Testis (tissue), 2 donors: ENCODE measurements at regions not wholly inside any gene's neighbourhood (a gene's known extent, or its start where the extent isn't known, plus 50 kb on each side); places are given as distances from the start of the nearest gene placed in this dataset.

Experiments used
- CTCF ChIP-seq, 3 experiments: fragments of 450-650 bp in 2 of 3; fragments of 200-600 bp in 1 of 3; sonication (generic) in 1 of 3; IDR thresholded peaks; one replicate each; pipeline ENCODE4 v1.5.1; 2016 to 2019; ENCODE audit warnings: antibody characterized with exemption in 3 of 3, mild to moderate bottlenecking in 2 of 3, moderate library complexity in 1 of 3
- POLR2A ChIP-seq: fragments of 450-650 bp; IDR thresholded peaks from one replicate; pipeline ENCODE4 v1.6.1; 2017; ENCODE audit warnings: antibody characterized with exemption, mild to moderate bottlenecking, moderate library complexity

DNA sequence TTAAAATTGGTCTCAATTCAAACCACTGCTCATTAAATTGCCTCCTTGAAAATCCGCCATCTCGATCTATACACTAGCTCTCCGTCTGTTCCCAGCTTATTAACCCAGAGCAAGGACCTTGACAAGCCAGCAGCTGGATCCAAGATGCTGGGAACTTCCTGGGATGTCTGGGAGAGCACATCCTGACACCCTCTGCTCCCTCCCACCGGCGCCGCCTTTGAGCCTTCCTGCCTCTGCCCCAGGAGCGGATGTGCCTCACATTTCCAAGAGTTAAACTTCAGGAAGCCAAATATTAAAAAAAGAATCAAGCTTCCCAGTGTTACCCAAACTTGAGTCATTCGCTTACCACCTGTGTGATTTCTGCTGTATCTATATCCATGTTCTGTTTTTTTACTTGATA is 107.9 kb downstream of the HAPSTR1 start:
- TF ChIP-seq CTCF (IDR thresholded peaks at IDR 0.05) (no peak), POLR2A (no peak)
